DOHH2 (cell line): ENCODE measurements at regions not wholly inside any gene's neighbourhood (a gene's known extent, or its start where the extent isn't known, plus 50 kb on each side); places are given as distances from the start of the nearest gene placed in this dataset.

ENCODE experiments used
- H3F3A ChIP-seq: fragments of 200-600 bp; sonication (generic), shearing (Covaris generic); 2 replicates; pipeline ENCODE4 v1.6.0; 2016; ENCODE audit warnings: antibody characterized with exemption, mild to moderate bottlenecking; ENCODE audit not compliant: control insufficient read depth, insufficient read depth
- H3K27ac ChIP-seq: fragments of 200-600 bp; sonication (generic); 2 replicates; pipeline ENCODE4 v1.5.1; 2014; ENCODE audit warnings: low read depth, mild to moderate bottlenecking, low read length, moderate library complexity
- H3K27me3 ChIP-seq: fragments of 200-600 bp; sonication (generic); 2 replicates; pipeline ENCODE4 v1.6.1; 2014; ENCODE audit warnings: mild to moderate bottlenecking, low read length, mixed read lengths; ENCODE audit not compliant: control insufficient read depth
- H3K36me3 ChIP-seq: fragments of 200-600 bp; sonication (generic); 2 replicates; pipeline ENCODE4 v1.6.1; 2014; ENCODE audit warnings: mild to moderate bottlenecking, low read length, moderate library complexity, mixed read lengths; ENCODE audit not compliant: control insufficient read depth
- H3K4me1 ChIP-seq: fragments of 200-600 bp; sonication (generic); 2 replicates; pipeline ENCODE4 v1.6.1; 2014; ENCODE audit warnings: mild to moderate bottlenecking, low read length, mixed read lengths; ENCODE audit not compliant: control insufficient read depth
- H3K4me2 ChIP-seq: fragments of 200-600 bp; sonication (generic); 2 replicates; pipeline ENCODE4 v1.6.0; 2014; ENCODE audit warnings: mild to moderate bottlenecking, low read length, moderate library complexity
- H3K4me3 ChIP-seq: fragments of 200-600 bp; sonication (generic); 2 replicates; pipeline ENCODE4 v1.5.1; 2014; ENCODE audit warnings: mild to moderate bottlenecking, low read length, mixed read lengths
- H3K79me2 ChIP-seq: fragments of 200-600 bp; sonication (generic); 2 replicates; pipeline ENCODE4 v1.6.1; 2014; ENCODE audit warnings: mild to moderate bottlenecking, low read length, mixed read lengths; ENCODE audit not compliant: control insufficient read depth
- H3K9me2 ChIP-seq: fragments of 200-600 bp; sonication (generic); replicated peaks from 2 replicates; pipeline ENCODE4 v1.6.1; 2014; ENCODE audit warnings: mild to moderate bottlenecking, low read length, mixed read lengths; ENCODE audit not compliant: control insufficient read depth
- H3K9me3 ChIP-seq: fragments of 200-600 bp; sonication (generic); 2 replicates; pipeline ENCODE4 v1.6.1; 2014; ENCODE audit warnings: antibody characterized with exemption, low read length, mixed read lengths; ENCODE audit not compliant: control insufficient read depth, insufficient read depth
- H4K20me1 ChIP-seq: fragments of 200-600 bp; sonication (generic); 2 replicates; pipeline ENCODE4 v1.6.0; 2014; ENCODE audit warnings: low read depth, mild to moderate bottlenecking, antibody characterized with exemption, low read length, moderate library complexity; ENCODE audit not compliant: control insufficient read depth, insufficient read depth
- CTCF ChIP-seq: fragments of 200-600 bp; sonication (generic); IDR thresholded peaks from one replicate; pipeline ENCODE4 v1.5.1; 2014; ENCODE audit warnings: antibody characterized with exemption, mild to moderate bottlenecking, low read depth, low read length; ENCODE audit not compliant: poor library complexity, severe bottlenecking
- EZH2phosphoT487 ChIP-seq: fragments of 200-600 bp; sonication (generic); IDR thresholded peaks from 2 replicates; pipeline ENCODE4 v1.6.1; 2017; ENCODE audit warnings: borderline replicate concordance, mild to moderate bottlenecking, antibody characterized with exemption, low read length, moderate library complexity, mixed read lengths

GRCh38 chr11:134654161-134654915, 242.3 kb upstream of the B3GAT1 start:
- no peaks in the 10 kb centered on the region for H3K4me1 ChIP-seq
- H3K9me3 ChIP-seq = no peaks in the 10 kb centered on the region
- no peaks in the 10 kb centered on the region for H3K79me2 ChIP-seq
- no peaks in the 10 kb centered on the region for H3F3A ChIP-seq
- H3K27ac ChIP-seq = no peak overlapping the region
- no peaks in the 10 kb centered on the region for H3K36me3 ChIP-seq
- H3K4me3 ChIP-seq = no peak overlapping the region
- no peaks in the 10 kb centered on the region for H4K20me1 ChIP-seq
- H3K4me2 ChIP-seq = no peak overlapping the region
- TF ChIP-seq EZH2phosphoT487 = no peak
- TF ChIP-seq CTCF = no peak
- H3K27me3 ChIP-seq = no peaks in the 10 kb centered on the region
- no peaks in the 10 kb centered on the region for H3K9me2 ChIP-seq

GRCh38 chr11:134652586-134653255, 240.7 kb upstream of the B3GAT1 start:
- no peak overlapping the region for H3K4me3 ChIP-seq
- H3K4me2 ChIP-seq = no peak overlapping the region
- H3K79me2 ChIP-seq = no peaks in the 10 kb centered on the region
- H3K27me3 ChIP-seq = peaks cover 3% of the 10 kb centered on the region; the same call in 1 of the 2 replicates
- no peaks in the 10 kb centered on the region for H3K9me2 ChIP-seq
- no peaks in the 10 kb centered on the region for H3F3A ChIP-seq
- H3K27ac ChIP-seq = no peak overlapping the region
- no peaks in the 10 kb centered on the region for H3K4me1 ChIP-seq
- no peaks in the 10 kb centered on the region for H4K20me1 ChIP-seq
- TF ChIP-seq CTCF (no peak), EZH2phosphoT487 (no peak)
- no peaks in the 10 kb centered on the region for H3K36me3 ChIP-seq
- H3K9me3 ChIP-seq = no peaks in the 10 kb centered on the region

- no peaks in the 10 kb centered on the region for H3K9me3 ChIP-seq
- no peaks in the 10 kb centered on the region for H3K79me2 ChIP-seq
These were observed 235.2 kb upstream of the B3GAT1 start for GRCh38 chr11:134647066-134647743.

More at GRCh38 chr11:134647066-134647743, 235.2 kb upstream of the B3GAT1 start:
- H3K4me1 ChIP-seq = no peaks in the 10 kb centered on the region
- no peak overlapping the region for H3K27ac ChIP-seq
- no peak overlapping the region for H3K4me3 ChIP-seq
- no peaks in the 10 kb centered on the region for H3K36me3 ChIP-seq
- no peaks in the 10 kb centered on the region for H3F3A ChIP-seq
- no peaks in the 10 kb centered on the region for H4K20me1 ChIP-seq
- peaks cover 3% of the 10 kb centered on the region; the same call in 1 of the 2 replicates for H3K27me3 ChIP-seq
- no peaks in the 10 kb centered on the region for H3K9me2 ChIP-seq
- TF ChIP-seq EZH2phosphoT487 = no peak
- no peak for TF ChIP-seq CTCF
- no peak overlapping the region for H3K4me2 ChIP-seq
